IPS-18a (cell line): ENCODE measurements at regions not wholly inside any gene's neighbourhood (a gene's known extent, or its start where the extent isn't known, plus 50 kb on each side); places are given as distances from the start of the nearest gene placed in this dataset.

Source experiments
- H3K27ac ChIP-seq: one replicate; pipeline ENCODE4 v1.5.1; 2013; ENCODE audit warnings: low read length
- H3K27me3 ChIP-seq: one replicate; pipeline ENCODE4 v1.6.1; 2013; ENCODE audit warnings: mild to moderate bottlenecking, low read length; ENCODE audit not compliant: control insufficient read depth, insufficient read depth
- H3K36me3 ChIP-seq: one replicate; pipeline ENCODE4 v1.6.1; 2013; ENCODE audit warnings: low read depth, low read length; ENCODE audit not compliant: control insufficient read depth
- H3K4me1 ChIP-seq: one replicate; pipeline ENCODE4 v1.6.1; 2013; ENCODE audit warnings: low read depth, low read length; ENCODE audit not compliant: control insufficient read depth
- H3K4me3 ChIP-seq: one replicate; pipeline ENCODE4 v1.5.1; 2013; ENCODE audit warnings: low read length
- H3K9ac ChIP-seq: one replicate; pipeline ENCODE4 v1.6.1; 2013; ENCODE audit warnings: mild to moderate bottlenecking, low read length, moderate library complexity
- H3K9me3 ChIP-seq: one replicate; pipeline ENCODE4 v1.6.1; 2013; ENCODE audit warnings: low read depth, low read length; ENCODE audit not compliant: control insufficient read depth

DNA sequence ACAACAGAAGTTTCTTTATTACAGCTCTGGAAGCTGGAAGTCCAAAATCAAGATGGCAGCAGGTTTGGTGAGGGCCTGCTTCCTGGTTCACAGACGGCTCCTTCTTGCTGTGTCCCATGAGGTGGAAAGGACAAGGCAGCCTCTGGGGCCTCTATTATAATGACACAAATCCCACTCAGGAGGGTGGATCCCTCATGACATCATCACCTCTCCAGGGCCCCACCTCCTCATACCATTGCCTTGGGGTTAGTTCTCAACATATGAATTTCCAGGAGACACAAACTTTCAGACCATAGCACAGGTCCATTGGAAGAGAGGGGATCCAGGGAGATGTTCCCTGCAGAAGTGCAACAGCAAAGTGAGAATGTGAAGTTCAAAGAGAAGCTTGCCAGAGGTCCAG lies 202.8 kb downstream of the TFCP2L1 start:
- Histone ChIP-seq H3K27me3 (peaks cover 5% of the 10 kb centered on the region), H3K27ac (no peak overlapping the region), H3K9ac (no peak overlapping the region), H3K9me3 (no peaks in the 10 kb centered on the region), H3K36me3 (no peaks in the 10 kb centered on the region), H3K4me1 (no peaks in the 10 kb centered on the region), H3K4me3 (no peak overlapping the region)

DNA sequence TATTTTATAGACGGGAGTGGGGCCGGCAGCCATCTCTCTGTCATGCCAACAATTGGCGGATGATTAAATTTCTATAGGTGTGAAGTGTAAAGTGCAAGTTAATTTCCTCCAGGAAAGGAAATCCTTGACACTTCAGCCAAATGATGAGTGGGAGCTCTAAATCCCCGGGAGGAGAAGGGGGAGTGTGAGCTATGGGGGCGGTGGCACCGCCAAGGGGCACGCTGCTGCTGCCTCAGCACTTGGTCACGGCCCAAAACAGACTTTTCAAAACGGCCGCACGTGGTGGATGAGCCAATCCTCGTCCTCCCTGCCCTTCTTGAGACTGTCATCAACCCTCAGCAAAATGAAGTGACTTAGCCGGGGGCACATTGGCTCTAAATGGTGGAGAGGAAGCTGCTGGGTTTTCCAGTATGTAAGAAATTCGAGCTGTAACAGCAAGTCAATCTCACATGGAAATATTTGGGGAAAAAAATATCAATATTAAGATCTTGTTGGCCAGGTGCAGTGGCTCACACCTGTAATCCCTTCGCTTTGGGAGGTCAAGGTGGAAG lies 200.8 kb downstream of the TFCP2L1 start:
- Histone ChIP-seq H3K9ac (no peak overlapping the region), H3K27me3 (no peaks in the 10 kb centered on the region), H3K4me1 (no peaks in the 10 kb centered on the region), H3K27ac (no peak overlapping the region), H3K9me3 (no peaks in the 10 kb centered on the region), H3K36me3 (no peaks in the 10 kb centered on the region), H3K4me3 (no peak overlapping the region)

DNA sequence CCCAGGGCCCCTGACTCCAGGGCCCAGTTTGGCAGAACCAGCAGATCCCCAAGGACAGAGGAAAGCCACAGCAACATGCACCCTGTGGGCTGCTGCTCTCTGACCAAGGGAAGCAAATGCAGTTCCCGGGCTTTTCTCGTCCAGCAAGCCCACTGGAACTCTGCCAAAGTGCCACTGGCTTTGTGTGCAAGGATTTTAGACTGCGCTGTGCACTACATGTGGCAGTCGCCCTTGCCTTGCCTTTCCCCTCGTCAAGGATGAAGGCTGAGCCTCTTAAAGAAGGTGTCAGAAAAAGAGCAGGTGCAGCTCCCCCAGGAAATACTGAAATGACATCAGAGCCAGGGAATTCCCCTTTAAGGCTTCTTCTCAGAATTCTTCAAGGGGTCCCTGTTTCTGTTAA lies 199.2 kb downstream of the TFCP2L1 start:
- Histone ChIP-seq H3K36me3 (no peaks in the 10 kb centered on the region), H3K27ac (no peak overlapping the region)

DNA sequence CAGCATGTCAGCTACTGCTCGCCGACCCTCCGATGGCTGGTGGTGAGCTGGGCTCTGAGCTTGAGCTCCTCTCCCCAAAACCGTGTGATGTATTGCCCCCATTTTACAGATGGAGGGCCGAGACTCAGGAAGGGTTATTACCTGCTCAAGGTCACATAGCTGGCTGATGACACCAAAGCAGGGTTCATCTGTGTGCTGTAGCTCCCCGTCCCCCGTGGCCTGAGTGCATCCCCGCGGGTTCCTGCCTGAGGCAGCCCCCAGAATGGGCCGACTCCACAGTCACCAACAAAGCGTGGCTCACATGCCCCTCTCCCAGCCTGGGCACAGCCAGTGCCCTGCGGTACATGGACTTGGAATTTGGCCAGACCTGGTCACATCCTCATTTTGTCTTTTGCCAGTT lies 198.6 kb downstream of the TFCP2L1 start:
- no peaks in the 10 kb centered on the region for H3K9me3 ChIP-seq
- no peaks in the 10 kb centered on the region for H3K4me1 ChIP-seq
- no peak overlapping the region for H3K4me3 ChIP-seq
- no peak overlapping the region for H3K27ac ChIP-seq
- H3K27me3 ChIP-seq: no peaks in the 10 kb centered on the region
- H3K36me3 ChIP-seq: no peaks in the 10 kb centered on the region
- no peak overlapping the region for H3K9ac ChIP-seq

More for the DNA sequence above, 199.2 kb downstream of the TFCP2L1 start:
- no peaks in the 10 kb centered on the region for H3K9me3 ChIP-seq
- no peak overlapping the region for H3K9ac ChIP-seq
- no peaks in the 10 kb centered on the region for H3K27me3 ChIP-seq
- H3K4me3 ChIP-seq: no peak overlapping the region
- H3K4me1 ChIP-seq: no peaks in the 10 kb centered on the region

DNA sequence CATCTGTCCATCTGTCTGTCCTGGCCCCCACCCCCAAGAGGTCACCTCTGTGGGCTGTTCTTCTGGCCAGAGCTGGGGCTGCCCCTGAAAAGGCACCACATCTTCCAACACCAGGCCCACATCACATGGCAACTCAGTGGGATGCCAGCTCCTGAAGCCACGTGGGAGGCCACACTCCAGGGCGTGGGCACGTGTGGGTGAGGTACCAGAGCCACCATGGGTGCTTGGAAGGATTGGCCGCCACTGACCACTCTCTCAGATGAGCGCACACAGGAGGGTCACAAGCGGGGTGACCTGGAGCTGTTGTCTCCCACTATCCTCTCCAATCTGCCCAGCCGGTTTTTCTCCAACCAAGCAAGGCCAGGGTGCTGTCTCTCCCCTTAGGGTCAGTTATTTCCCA lies 197.9 kb downstream of the TFCP2L1 start:
- no peak overlapping the region for H3K4me3 ChIP-seq
- no peaks in the 10 kb centered on the region for H3K36me3 ChIP-seq
- no peaks in the 10 kb centered on the region for H3K9me3 ChIP-seq
- no peaks in the 10 kb centered on the region for H3K27me3 ChIP-seq
- no peak overlapping the region for H3K9ac ChIP-seq
- H3K27ac ChIP-seq: no peak overlapping the region
- H3K4me1 ChIP-seq: no peaks in the 10 kb centered on the region

DNA sequence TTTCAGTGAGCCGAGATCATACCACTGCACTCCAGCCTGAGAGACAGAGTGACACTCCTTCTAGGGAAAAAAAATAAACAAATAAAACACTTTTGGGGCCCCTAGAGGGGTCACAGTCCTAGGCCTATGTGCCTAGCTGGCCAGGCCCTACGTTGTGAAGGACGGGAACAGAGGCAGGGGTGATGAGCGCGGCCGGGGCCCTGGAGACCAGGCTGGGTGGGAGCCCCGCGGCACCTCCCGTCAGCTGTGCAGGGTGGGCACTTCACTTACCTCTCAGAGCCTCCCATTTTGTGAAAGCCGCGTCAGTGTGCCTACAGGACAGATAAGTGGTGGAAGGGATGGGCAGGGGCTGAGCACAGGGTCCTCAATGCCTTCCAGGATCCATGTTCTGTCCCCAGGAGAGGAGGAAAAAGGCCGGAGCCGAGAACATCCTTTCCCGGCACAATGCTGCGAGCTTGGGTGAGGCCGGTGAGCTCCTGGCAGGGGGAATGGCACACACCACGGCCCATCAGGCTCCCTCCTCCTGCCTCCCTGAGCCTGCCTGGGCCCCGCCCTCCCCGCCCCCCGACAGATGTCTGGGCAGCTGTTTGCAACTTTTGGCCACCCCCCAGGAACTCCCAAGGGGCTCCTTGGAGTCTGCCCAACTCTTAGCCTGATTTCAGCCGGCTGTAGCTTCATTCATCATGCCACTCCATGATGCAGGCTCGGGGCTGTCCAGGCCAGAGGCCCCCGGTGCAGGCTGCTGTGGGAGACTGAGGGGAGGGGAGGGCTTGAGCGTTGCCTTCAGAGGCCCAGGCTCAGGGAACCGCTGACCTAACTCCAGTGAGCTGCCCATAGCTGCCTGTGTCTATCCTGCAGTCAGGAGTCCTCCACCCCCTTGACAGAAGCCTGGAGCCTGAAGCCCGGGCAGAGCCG lies 196.5 kb downstream of the TFCP2L1 start:
- no peak overlapping the region for H3K4me3 ChIP-seq
- H3K36me3 ChIP-seq: no peaks in the 10 kb centered on the region
- H3K4me1 ChIP-seq: no peaks in the 10 kb centered on the region
- H3K27ac ChIP-seq: no peak overlapping the region
- no peaks in the 10 kb centered on the region for H3K27me3 ChIP-seq
- H3K9ac ChIP-seq: no peak overlapping the region
- no peaks in the 10 kb centered on the region for H3K9me3 ChIP-seq

DNA sequence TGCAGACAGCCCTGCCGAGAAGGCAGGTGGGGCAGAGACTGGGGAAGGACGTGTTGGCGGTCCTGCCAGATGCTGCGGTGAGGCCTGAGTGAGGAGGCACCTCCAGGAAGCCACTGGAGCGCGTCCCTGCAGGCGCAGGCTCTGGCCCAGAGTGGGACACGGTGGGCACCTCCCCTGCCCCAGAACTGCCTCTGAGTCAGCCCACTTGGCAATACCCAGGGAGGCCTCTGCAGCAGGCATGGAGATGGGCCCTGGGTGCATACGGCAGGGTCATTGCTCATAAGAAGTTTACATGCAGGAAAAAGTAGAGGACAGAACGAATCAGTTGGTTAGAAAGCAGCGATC lies 195.9 kb downstream of the TFCP2L1 start:
- H3K27me3 ChIP-seq: no peaks in the 10 kb centered on the region
- H3K4me1 ChIP-seq: no peaks in the 10 kb centered on the region
- H3K4me3 ChIP-seq: no peak overlapping the region
- no peak overlapping the region for H3K27ac ChIP-seq
- no peaks in the 10 kb centered on the region for H3K9me3 ChIP-seq
- no peaks in the 10 kb centered on the region for H3K36me3 ChIP-seq
- H3K9ac ChIP-seq: no peak overlapping the region

DNA sequence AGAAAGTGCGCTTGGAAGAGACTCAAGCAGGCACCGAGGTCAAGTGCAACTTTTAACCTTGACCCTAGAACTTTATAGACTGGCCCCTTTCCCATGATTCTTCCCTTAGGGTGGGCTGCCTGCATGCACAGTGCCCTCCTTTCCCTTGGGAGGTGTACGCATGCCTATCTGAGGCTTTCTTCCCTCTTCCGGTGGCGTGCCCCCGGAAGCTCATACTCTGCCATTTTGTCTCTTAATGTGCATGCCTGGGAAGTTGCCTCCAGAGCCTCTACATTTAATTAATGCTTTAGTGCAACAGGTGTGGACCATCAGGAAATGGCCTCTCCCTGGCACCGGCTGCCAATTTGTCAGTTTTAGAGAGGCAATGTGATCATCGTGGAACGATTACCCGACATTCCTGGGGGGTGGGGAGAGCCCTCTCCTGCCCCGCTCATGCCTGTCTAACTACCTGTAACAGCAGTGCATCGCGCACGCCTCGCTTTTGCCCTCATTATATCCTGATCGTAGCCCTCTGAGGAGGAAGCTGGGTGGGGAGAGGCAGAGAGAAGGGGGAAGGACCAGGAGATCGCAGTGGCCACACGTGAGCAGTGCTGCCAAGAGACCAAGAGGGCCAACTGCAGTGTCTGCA lies 194.8 kb downstream of the TFCP2L1 start:
- no peak overlapping the region for H3K9ac ChIP-seq
- no peak overlapping the region for H3K27ac ChIP-seq
- H3K4me1 ChIP-seq: no peaks in the 10 kb centered on the region
- no peaks in the 10 kb centered on the region for H3K36me3 ChIP-seq
- no peaks in the 10 kb centered on the region for H3K27me3 ChIP-seq
- H3K4me3 ChIP-seq: no peak overlapping the region
- no peaks in the 10 kb centered on the region for H3K9me3 ChIP-seq

DNA sequence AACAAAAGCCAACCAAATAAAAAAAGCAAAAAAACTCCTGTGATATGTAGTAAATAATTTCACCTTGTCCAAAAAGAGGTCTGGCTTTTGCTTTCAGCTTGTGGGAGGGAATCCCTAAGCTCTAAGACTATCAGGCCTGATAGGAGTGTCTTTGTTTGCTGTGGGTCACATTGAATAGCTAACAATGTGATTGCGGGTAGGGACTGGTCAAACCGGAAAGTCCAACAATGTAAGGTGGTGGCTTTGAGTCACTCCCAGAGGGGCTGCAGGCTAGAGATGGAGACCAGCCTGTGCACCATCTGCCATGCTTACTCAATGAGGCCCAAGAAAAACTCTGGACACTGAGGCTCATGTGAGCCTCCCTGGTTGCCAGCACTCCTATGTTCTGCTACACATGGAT lies 192.9 kb downstream of the TFCP2L1 start:
- H3K4me1 ChIP-seq: no peaks in the 10 kb centered on the region
- H3K27me3 ChIP-seq: no peaks in the 10 kb centered on the region
- no peak overlapping the region for H3K9ac ChIP-seq
- H3K9me3 ChIP-seq: no peaks in the 10 kb centered on the region
- no peak overlapping the region for H3K27ac ChIP-seq
- H3K36me3 ChIP-seq: no peaks in the 10 kb centered on the region
- no peak overlapping the region for H3K4me3 ChIP-seq

DNA sequence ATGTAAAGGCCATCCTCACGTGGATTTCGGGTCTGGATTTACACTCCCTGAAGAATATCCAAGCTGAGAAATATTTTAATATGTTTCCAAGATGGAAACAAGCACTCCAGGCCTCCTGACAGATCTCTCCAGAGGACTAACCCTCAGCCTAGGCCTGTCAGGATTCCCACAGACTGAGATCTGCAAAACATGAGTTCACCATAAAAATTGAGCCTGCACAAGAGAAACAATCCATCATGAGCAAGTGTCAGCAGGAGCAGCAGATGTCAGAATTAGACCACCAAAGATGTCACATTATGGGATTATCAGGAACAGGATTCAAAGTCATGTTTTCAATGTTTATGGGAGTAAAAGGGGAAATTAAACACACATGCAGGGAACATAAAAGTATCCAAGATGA lies 191.3 kb downstream of the TFCP2L1 start:
- no peak overlapping the region for H3K9ac ChIP-seq
- no peaks in the 10 kb centered on the region for H3K9me3 ChIP-seq
- no peak overlapping the region for H3K4me3 ChIP-seq
- H3K4me1 ChIP-seq: no peaks in the 10 kb centered on the region
- H3K27me3 ChIP-seq: no peaks in the 10 kb centered on the region
- H3K27ac ChIP-seq: no peak overlapping the region
- H3K36me3 ChIP-seq: no peaks in the 10 kb centered on the region

DNA sequence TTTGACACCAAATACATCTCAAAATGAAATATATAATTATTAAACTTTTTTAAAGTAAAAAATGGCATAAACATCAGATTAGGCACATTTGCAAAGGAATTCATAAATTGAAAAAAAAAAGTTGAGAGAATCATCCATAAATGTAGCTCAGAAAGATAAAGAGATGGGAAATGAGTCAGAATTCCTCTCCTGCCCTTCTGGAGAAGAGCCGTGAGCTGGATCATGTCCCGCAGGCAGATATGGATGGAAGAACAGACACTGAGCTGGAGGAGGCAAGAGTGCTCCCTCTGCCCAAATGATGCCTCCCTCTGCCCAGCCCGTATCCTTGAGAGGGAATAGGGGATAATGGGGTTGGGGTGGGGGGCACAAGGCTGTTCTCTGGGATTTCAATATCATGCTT lies 190.9 kb downstream of the TFCP2L1 start:
- no peaks in the 10 kb centered on the region for H3K36me3 ChIP-seq
- no peak overlapping the region for H3K4me3 ChIP-seq
- H3K27ac ChIP-seq: no peak overlapping the region
- H3K9ac ChIP-seq: no peak overlapping the region
- no peaks in the 10 kb centered on the region for H3K27me3 ChIP-seq
- no peaks in the 10 kb centered on the region for H3K4me1 ChIP-seq
- H3K9me3 ChIP-seq: no peaks in the 10 kb centered on the region

DNA sequence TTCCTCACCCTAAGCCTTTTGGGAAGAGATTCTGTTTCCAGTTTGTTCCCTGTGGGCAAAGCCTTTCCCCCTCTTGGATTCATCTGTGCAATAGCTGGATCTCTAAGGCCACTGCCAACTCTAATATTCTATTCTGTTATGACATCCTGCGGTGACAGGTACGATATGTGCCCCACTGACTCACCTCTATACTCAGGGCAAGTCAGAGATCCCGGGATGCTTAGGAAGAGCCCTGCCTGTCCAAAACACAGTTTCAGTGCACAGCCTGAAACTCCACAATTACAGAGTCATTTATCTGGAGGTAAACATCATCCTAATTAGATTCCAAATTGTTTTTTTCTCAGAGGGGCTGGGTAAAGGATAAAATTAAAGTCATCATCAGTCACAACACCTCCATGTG lies 190.2 kb downstream of the TFCP2L1 start:
- no peaks in the 10 kb centered on the region for H3K27me3 ChIP-seq
- no peaks in the 10 kb centered on the region for H3K36me3 ChIP-seq
- no peak overlapping the region for H3K27ac ChIP-seq
- H3K9me3 ChIP-seq: no peaks in the 10 kb centered on the region
- H3K4me3 ChIP-seq: no peak overlapping the region
- no peaks in the 10 kb centered on the region for H3K4me1 ChIP-seq
- no peak overlapping the region for H3K9ac ChIP-seq
